HEK293T (cell line): ENCODE measurements at regions not wholly inside any gene's neighbourhood (a gene's known extent, or its start where the extent isn't known, plus 50 kb on each side); places are given as distances from the start of the nearest gene placed in this dataset.
"Not testable (repeated sequence)": the region's sequence is repeated elsewhere in the genome, so short reads cannot be mapped to it uniquely, and the experiment has no call there.

ENCODE experiments used
- CTCF ChIA-PET: fragments of 350-600 bp; formaldehyde crosslinking; extraction: SDS; loops from one replicate; lab custom pipeline; 2021; ENCODE audit warnings: antibody characterized with exemption, inconsistent platforms; lab: Yijun Ruan, JAX
- POLR2A ChIA-PET: fragments of 350-600 bp; formaldehyde crosslinking; extraction: SDS; loops from one replicate; lab custom pipeline; 2020; ENCODE audit warnings: antibody characterized with exemption, inconsistent platforms; lab: Yijun Ruan, JAX
- DNase-seq: peaks from one replicate; pipeline ENCODE4 v3.0.0; 2012; ENCODE audit warnings: mixed read lengths; ENCODE audit errors: extremely low spot score
- ARNT ChIP-seq: fragments of 450-650 bp; IDR thresholded peaks from 2 replicates; pipeline ENCODE4 v1.6.1; 2017; ENCODE audit warnings: mild to moderate bottlenecking
- BHLHE40 ChIP-seq: fragments of 450-650 bp; IDR thresholded peaks from 2 replicates; pipeline ENCODE4 v1.6.1; 2016; ENCODE audit warnings: mild to moderate bottlenecking, moderate library complexity, borderline replicate concordance
- CTBP1 ChIP-seq: fragments of 450-650 bp; IDR thresholded peaks from 2 replicates; pipeline ENCODE4 v1.6.1; 2016; ENCODE audit warnings: borderline replicate concordance
- ELF4 ChIP-seq: fragments of 450-650 bp; IDR thresholded peaks from 2 replicates; pipeline ENCODE4 v1.6.1; 2017; ENCODE audit warnings: antibody characterized with exemption
- FOXA1 ChIP-seq: fragments of 450-650 bp; IDR thresholded peaks from 2 replicates; pipeline ENCODE4 v1.6.1; 2016; ENCODE audit warnings: mild to moderate bottlenecking
- FOXK2 ChIP-seq: fragments of 450-650 bp; IDR thresholded peaks from 2 replicates; pipeline ENCODE4 v1.6.1; 2016; ENCODE audit warnings: mild to moderate bottlenecking
- FOXM1 ChIP-seq: fragments of 450-650 bp; IDR thresholded peaks from 2 replicates; pipeline ENCODE4 v1.6.1; 2017; ENCODE audit warnings: mild to moderate bottlenecking, borderline replicate concordance
- HDGF ChIP-seq: fragments of 450-650 bp; IDR thresholded peaks from 2 replicates; pipeline ENCODE4 v1.6.1; 2017; ENCODE audit warnings: antibody characterized with exemption, borderline replicate concordance
- L3MBTL2 ChIP-seq: fragments of 450-650 bp; conservative IDR thresholded peaks from 2 replicates; pipeline ENCODE4 v1.6.1; 2016; ENCODE audit warnings: mild to moderate bottlenecking
- LEF1 ChIP-seq: fragments of 450-650 bp; IDR thresholded peaks from 2 replicates; pipeline ENCODE4 v1.6.1; 2017; ENCODE audit warnings: mild to moderate bottlenecking, borderline replicate concordance
- NFRKB ChIP-seq: fragments of 450-650 bp; IDR thresholded peaks from 2 replicates; pipeline ENCODE4 v1.6.1; 2016; ENCODE audit warnings: mild to moderate bottlenecking, moderate library complexity
- SP1 ChIP-seq: fragments of 450-650 bp; IDR thresholded peaks from 2 replicates; pipeline ENCODE4 v1.6.1; 2017
- SUZ12 ChIP-seq: fragments of 450-650 bp; IDR thresholded peaks from 2 replicates; pipeline ENCODE4 v1.6.1; 2016; ENCODE audit warnings: mild to moderate bottlenecking
- TARDBP ChIP-seq: fragments of 450-650 bp; IDR thresholded peaks from 2 replicates; pipeline ENCODE4 v1.6.1; 2016
- ZNF384 ChIP-seq: fragments of 450-650 bp; IDR thresholded peaks from 2 replicates; pipeline ENCODE4 v1.6.1; 2016
- TF ChIP-seq, protein P1 (sequence below): fragments of 450-650 bp; IDR thresholded peaks from 2 replicates; pipeline ENCODE4 v1.6.1; 2016

DNA sequence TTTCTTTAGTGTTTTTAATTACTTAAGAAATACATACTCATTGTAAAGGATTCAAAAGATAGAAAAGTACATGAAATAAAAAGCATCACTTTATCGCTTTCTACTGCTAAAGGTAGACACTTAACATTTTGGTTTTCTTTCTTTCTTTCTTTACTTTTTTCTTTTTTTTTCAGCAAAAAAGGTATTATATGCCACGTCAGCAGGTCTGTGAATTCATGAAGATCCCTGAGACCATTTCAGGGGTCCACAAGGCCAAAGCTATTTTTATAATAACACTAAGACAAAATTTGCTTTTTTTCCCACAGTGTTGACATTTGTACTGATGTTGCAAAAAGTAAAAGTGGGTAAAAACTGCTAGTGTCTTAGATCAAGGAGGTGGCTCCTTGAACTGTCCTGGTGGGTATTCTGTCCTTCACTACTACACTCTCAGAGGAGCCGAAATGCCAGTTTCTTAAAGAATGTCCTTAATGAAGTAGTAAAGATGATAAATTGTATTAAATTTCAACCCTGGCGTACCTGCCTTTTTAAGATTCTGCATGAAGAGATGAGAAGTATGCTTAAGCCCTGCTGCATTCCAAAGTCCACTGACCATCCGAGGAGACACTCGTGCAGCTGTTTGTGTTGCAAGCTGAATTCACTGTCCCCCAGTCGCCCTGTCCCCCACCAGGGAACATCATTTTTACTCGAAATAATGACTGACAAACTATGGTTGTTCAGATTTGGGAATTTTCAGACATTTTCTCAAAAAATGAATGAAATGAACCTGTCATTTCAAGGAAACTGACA lies 106.7 kb upstream of the PIAS1 start:
- ChIA-PET CTCF (no interaction called here), POLR2A (interaction anchor here (1.1 to 2.5 kb wide), 2 partner anchors 33 kb away, joined by 3 to 13 read pairs; no protein-coding TSS in a partner anchor)
- TF ChIP-seq SP1: no peak
- TF ChIP-seq FOXA1: no peak
- TF ChIP-seq NFRKB: no peak
- no peak for TF ChIP-seq SUZ12
- TF ChIP-seq, protein P1, sequence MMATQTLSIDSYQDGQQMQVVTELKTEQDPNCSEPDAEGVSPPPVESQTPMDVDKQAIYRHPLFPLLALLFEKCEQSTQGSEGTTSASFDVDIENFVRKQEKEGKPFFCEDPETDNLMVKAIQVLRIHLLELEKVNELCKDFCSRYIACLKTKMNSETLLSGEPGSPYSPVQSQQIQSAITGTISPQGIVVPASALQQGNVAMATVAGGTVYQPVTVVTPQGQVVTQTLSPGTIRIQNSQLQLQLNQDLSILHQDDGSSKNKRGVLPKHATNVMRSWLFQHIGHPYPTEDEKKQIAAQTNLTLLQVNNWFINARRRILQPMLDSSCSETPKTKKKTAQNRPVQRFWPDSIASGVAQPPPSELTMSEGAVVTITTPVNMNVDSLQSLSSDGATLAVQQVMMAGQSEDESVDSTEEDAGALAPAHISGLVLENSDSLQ: no peak
- no peak for TF ChIP-seq ELF4
- TF ChIP-seq HDGF: no peak
- TF ChIP-seq ZNF384: no peak
- no peak for TF ChIP-seq FOXM1
- TF ChIP-seq ARNT: no peak
- no peak for TF ChIP-seq TARDBP

DNA sequence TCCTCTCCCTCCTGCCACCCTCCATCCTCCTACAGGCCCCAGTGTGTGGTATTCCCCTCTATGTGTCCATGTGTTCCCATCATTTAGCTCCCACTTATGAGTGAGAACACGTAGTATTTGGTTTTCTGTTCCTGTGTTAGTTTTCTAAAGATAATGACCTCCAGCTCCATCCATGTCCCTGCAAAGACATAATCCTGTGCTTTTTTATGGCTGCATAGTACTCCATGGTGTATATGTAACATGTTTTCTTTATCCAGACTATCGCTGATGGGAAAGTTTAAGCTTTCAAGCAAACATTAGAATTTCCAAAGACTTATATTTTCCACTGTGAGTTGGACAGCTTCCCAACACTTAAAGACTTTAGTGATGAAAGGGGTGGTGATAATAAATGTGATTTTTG lies 105.9 kb upstream of the PIAS1 start:
- TF ChIP-seq, protein P1: no peak
- TF ChIP-seq SP1 (no peak), TARDBP (no peak), LEF1 (no peak), BHLHE40 (no peak), NFRKB (no peak)
- no peak for DNase-seq
- CTCF ChIA-PET: no interaction called here
- POLR2A ChIA-PET: interaction anchor here (1.1 kb wide), 1 partner anchor 33 kb away, joined by 3 read pairs; no protein-coding TSS in a partner anchor

More for the DNA sequence above, 106.7 kb upstream of the PIAS1 start:
- DNase-seq: no peak

DNA sequence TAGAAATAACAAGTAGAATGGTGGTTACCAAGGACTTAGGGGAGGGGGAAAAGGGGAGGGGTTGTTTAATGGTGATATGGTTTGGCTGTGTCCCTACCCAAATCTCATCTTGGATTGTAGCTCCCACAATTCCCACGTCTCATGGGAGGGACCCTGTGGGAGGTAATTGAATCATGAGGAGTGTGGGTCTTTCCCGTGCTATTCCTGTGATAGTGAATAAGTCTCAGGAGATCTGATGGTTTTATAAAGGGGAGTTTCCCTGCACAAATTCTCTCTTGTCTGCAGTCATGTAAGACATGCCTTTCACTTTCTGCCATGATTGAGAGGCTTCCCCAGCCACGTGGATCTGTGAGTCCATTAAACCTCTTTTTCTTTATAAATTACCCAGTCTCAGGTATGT lies 102.9 kb upstream of the PIAS1 start:
- CTCF ChIA-PET, POLR2A ChIA-PET, DNase-seq: not testable (repeated sequence)

DNA sequence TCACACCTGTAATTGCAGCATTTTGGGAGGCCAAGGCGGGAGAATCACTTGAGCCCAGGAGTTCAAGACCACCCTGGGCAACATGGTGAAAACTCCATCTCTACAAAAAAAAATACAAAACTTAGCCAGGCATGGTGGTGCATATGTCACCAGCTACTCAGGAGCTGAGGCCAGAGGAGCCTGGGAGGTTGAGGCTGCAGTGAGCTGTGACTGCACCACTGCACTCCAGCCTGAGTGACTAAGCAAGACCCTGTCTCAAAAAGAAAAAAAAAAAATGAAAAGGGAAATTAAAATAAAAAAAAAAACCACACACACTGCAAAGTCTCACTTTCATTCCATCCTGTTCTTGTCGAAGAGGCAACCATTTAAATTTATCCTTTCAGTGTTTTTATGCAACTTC lies 100.8 kb upstream of the PIAS1 start:
- POLR2A ChIA-PET: no interaction called here
- no peak for DNase-seq
- CTCF ChIA-PET: no interaction called here
- TF ChIP-seq NFRKB (no peak), L3MBTL2 (no peak), HDGF (no peak), SP1 (no peak), TARDBP (no peak), FOXK2 (no peak)
- TF ChIP-seq, protein P1: no peak

DNA sequence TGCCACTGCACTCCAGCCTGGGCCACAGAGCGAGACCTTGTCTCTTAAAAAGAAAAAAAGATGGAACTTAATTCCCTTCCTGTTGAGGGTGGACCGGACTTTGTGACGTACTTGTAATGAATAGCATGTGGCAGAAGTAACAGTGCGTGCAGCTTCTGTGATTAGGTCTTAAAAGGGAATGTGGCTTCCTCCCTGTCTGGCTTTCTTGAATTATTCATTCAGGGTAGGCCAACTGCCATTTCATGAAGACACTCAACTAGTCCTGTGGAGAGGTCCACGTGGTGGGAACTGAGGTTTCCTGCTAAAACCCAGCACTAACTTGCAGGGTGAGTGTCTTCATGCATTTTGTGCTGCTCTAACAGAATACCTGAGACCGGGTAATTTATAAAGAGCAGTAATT lies 98.9 kb upstream of the PIAS1 start:
- ChIA-PET CTCF (no interaction called here), POLR2A (no interaction called here)
- TF ChIP-seq SUZ12: no peak
- TF ChIP-seq ZNF384: no peak
- no peak for TF ChIP-seq LEF1
- TF ChIP-seq TARDBP: no peak
- no peak for TF ChIP-seq FOXK2
- TF ChIP-seq FOXM1: no peak
- no peak for TF ChIP-seq BHLHE40
- TF ChIP-seq CTBP1: no peak
- no peak for TF ChIP-seq NFRKB
- no peak for TF ChIP-seq SP1
- TF ChIP-seq ARNT: no peak
- TF ChIP-seq L3MBTL2: no peak
- TF ChIP-seq ELF4: no peak
- no peak for TF ChIP-seq HDGF
- TF ChIP-seq, protein P1: no peak
- TF ChIP-seq FOXA1: no peak
- DNase-seq: no peak

DNA sequence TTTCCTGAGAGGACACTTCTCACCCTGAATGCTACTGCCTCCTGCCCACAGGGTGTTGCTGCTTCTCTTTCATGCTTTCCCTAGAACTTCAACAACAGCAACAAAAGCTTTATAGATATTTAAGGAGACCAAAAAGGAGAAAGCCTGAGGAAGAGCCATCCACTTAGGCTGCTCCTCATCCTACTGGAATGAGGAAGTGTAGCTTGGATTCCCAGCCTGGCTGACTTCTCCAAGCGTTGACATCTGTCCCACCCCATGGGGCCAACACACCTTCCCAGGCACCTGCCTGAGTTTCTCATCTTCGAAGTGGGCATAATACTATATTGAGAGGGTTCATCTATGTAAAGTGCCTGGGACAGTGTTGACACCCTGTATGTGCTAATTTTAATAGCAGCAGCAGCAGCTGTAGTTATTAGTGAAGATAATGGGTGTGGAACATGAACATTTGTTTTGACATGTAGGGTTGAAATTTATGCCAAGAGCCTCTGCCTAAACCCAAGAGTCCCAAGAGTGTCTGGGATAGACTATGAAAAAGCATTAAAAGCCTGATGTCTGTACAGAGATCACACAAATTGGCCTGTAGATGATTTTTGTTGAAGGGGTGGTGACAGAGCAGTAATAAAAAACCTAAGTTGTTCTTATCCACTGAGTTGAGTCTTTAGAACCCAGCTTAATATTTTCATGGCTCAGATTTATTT lies 96.5 kb upstream of the PIAS1 start:
- DNase-seq: no peak
- ChIA-PET POLR2A (no interaction called here), CTCF (no interaction called here)
- TF ChIP-seq SP1 (no peak), BHLHE40 (no peak), FOXK2 (no peak), CTBP1 (no peak), LEF1 (no peak), ARNT (no peak), SUZ12 (no peak), ZNF384 (no peak), FOXA1 (no peak)
